A673 (cell line): ENCODE measurements at regions not wholly inside any gene's neighbourhood (a gene's known extent, or its start where the extent isn't known, plus 50 kb on each side); places are given as distances from the start of the nearest gene placed in this dataset.
"Not testable (repeated sequence)": the region's sequence is repeated elsewhere in the genome, so short reads cannot be mapped to it uniquely, and the experiment has no call there.

Experiments
- BruUV-seq: library from RNA; stranded (reverse); fragments of 400-500 nt; replicated peaks from 2 replicates; lab custom pipeline; 2021; lab: Mats Ljungman, UMichigan
- CTCF ChIA-PET: fragments of 300-600 bp; sonication (Branson Sonifier 250); formaldehyde crosslinking; loops from one replicate; lab custom pipeline; 2022; ENCODE audit warnings: antibody characterized with exemption; lab: Charles Lee
- POLR2A ChIA-PET: fragments of 300-600 bp; sonication (Branson Sonifier 250); formaldehyde crosslinking; loops from one replicate; lab custom pipeline; 2022; ENCODE audit warnings: antibody characterized with exemption; ENCODE audit not compliant: low non-redundant PET; lab: Charles Lee
- DNase-seq: peaks from one replicate; pipeline ENCODE4 v3.0.0-alpha.2; 2015; ENCODE audit warnings: low spot score
- H3K27ac ChIP-seq: fragments of 200-600 bp; sonication (generic); 2 replicates; pipeline ENCODE4 v1.5.1; 2016; ENCODE audit warnings: mixed run types, low read depth, mild to moderate bottlenecking, mixed read lengths, antibody characterized with exemption, low read length; ENCODE audit not compliant: poor library complexity, severe bottlenecking
- H3K27me3 ChIP-seq: fragments of 200-600 bp; sonication (generic); replicated peaks from 2 replicates; pipeline ENCODE4 v1.6.1; 2017; ENCODE audit warnings: mixed run types, low read depth, mild to moderate bottlenecking, mixed read lengths, antibody characterized with exemption, low read length; ENCODE audit not compliant: insufficient read depth, poor library complexity
- H3K36me3 ChIP-seq: fragments of 200-600 bp; sonication (generic); 2 replicates; pipeline ENCODE4 v1.6.1; 2016; ENCODE audit warnings: mixed run types, mild to moderate bottlenecking, mixed read lengths, antibody characterized with exemption, low read length; ENCODE audit not compliant: insufficient read depth, poor library complexity, severe bottlenecking
- H3K4me1 ChIP-seq: fragments of 200-600 bp; sonication (generic); 2 replicates; pipeline ENCODE4 v1.6.1; 2017; ENCODE audit warnings: mixed run types, mild to moderate bottlenecking, mixed read lengths, antibody characterized with exemption, low read length; ENCODE audit not compliant: insufficient read depth, poor library complexity, severe bottlenecking
- H3K4me3 ChIP-seq: fragments of 200-600 bp; sonication (generic); 2 replicates; pipeline ENCODE4 v1.5.1; 2016; ENCODE audit warnings: low read depth, mixed run types, mild to moderate bottlenecking, mixed read lengths, low read length; ENCODE audit not compliant: poor library complexity, severe bottlenecking
- H3K9me3 ChIP-seq: fragments of 200-600 bp; sonication (generic); 2 replicates; pipeline ENCODE4 v1.6.1; 2016; ENCODE audit warnings: mixed run types, low read depth, mild to moderate bottlenecking, mixed read lengths, antibody characterized with exemption, low read length; ENCODE audit not compliant: poor library complexity, severe bottlenecking
- EZH2 ChIP-seq: fragments of 200-600 bp; sonication (generic); IDR thresholded peaks from 2 replicates; pipeline ENCODE4 v1.6.1; 2017; ENCODE audit warnings: borderline replicate concordance, low read depth, mild to moderate bottlenecking, mixed read lengths, antibody characterized with exemption, low read length; ENCODE audit not compliant: poor library complexity, severe bottlenecking
- intact Hi-C: fragments of 100-400 bp; cut with micrococcal nuclease; formaldehyde crosslinking; loops from one replicate; pipeline ENCODE4 v1.10.0; 2022; ENCODE audit not compliant: unreplicated experiment
- TF ChIP-seq, protein P1 (sequence below): fragments of 300-800, 200-600 bp; sonication (generic); conservative IDR thresholded peaks from 2 replicates; pipeline ENCODE4 v1.5.1; 2017; ENCODE audit warnings: low read depth, mild to moderate bottlenecking, antibody characterized with exemption, low read length, moderate library complexity, mixed read lengths

DNA sequence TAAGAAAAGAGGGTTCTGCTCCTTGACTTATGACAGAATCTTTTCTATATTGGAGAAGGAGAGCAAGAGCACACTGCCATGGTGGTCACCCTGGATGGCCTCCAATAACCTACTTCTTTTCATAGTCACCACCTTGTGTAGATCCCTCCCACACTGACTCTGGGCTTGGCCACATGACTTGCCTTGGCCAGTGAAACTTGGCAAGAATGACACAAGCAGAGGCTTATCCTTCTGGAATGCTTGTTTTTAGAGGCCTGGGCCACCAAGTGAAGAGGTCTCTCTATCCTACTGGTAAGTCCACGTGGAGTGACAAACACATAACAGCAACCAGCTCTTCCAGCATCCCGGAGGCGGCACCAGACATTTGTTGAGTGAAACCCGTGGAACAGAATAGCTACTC, 349.4 kb upstream of the JARID2 start:
- ChIA-PET POLR2A (no interaction called here), CTCF (no interaction called here)
- Histone ChIP-seq H3K27ac (no peak overlapping the region), H3K4me1 (no peaks in the 10 kb centered on the region), H3K27me3 (no peaks in the 10 kb centered on the region), H3K36me3 (no peaks in the 10 kb centered on the region), H3K9me3 (no peaks in the 10 kb centered on the region), H3K4me3 (no peak overlapping the region)
- intact Hi-C loops, result no loop called here
- no TSS peak for BruUV-seq
- DNase-seq, result no peak
- no peak for TF ChIP-seq EZH2
- TF ChIP-seq, protein P1, sequence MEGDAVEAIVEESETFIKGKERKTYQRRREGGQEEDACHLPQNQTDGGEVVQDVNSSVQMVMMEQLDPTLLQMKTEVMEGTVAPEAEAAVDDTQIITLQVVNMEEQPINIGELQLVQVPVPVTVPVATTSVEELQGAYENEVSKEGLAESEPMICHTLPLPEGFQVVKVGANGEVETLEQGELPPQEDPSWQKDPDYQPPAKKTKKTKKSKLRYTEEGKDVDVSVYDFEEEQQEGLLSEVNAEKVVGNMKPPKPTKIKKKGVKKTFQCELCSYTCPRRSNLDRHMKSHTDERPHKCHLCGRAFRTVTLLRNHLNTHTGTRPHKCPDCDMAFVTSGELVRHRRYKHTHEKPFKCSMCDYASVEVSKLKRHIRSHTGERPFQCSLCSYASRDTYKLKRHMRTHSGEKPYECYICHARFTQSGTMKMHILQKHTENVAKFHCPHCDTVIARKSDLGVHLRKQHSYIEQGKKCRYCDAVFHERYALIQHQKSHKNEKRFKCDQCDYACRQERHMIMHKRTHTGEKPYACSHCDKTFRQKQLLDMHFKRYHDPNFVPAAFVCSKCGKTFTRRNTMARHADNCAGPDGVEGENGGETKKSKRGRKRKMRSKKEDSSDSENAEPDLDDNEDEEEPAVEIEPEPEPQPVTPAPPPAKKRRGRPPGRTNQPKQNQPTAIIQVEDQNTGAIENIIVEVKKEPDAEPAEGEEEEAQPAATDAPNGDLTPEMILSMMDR, result no peak

DNA sequence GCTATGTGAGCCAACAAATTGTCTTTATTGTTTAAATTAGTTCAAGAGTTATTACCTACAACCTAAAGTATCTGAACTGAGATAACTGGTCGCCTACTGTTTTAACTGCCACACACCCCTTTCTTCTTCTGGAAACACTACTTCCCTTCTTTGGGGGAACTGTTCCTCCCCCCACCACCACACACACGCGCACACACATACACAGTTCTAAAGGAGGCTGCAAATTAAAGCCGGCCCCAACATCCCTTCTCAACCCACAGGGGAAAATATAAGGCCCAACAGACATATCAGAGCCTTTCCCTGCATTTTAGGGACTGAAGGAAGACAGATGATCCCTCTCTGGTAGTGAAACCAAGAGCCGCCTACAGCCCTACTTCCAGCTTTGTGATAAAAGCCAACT, 348.0 kb upstream of the JARID2 start:
- no peak for DNase-seq

DNA sequence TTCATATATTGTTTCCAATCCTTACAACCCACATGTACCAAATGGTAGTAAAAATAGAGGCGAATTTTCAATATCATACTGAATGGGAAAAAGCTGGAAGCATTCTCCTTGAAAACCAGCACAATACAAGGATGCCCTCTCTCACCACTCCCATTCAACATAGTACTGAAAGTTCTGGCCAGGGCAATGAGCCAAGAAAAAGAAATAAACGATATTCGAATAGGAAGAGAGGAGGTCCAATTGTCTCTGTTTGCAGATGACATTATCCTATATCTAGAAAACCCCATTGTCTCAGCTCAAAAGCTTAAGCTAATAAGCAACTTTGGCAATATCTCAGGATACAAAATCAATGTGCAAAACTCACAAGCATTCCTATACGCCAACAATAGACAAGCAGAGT, 346.4 kb upstream of the JARID2 start:
- DNase-seq, H3K27ac ChIP-seq, H3K36me3 ChIP-seq, H3K4me3 ChIP-seq, BruUV-seq, CTCF ChIA-PET, H3K4me1 ChIP-seq, intact Hi-C loops, H3K9me3 ChIP-seq, H3K27me3 ChIP-seq, POLR2A ChIA-PET: not testable (repeated sequence)

More for the DNA sequence above, 348.0 kb upstream of the JARID2 start:
- TF ChIP-seq EZH2, result no peak
- TF ChIP-seq, protein P1, result no peak
- H3K27ac ChIP-seq, result no peak overlapping the region
- H3K36me3 ChIP-seq, result no peaks in the 10 kb centered on the region
- no peaks in the 10 kb centered on the region for H3K27me3 ChIP-seq
- H3K4me3 ChIP-seq, result no peak overlapping the region
- BruUV-seq, result no TSS peak
- ChIA-PET CTCF (no interaction called here), POLR2A (no interaction called here)
- no peaks in the 10 kb centered on the region for H3K9me3 ChIP-seq
- intact Hi-C loops, result no loop called here
- H3K4me1 ChIP-seq, result no peaks in the 10 kb centered on the region

DNA sequence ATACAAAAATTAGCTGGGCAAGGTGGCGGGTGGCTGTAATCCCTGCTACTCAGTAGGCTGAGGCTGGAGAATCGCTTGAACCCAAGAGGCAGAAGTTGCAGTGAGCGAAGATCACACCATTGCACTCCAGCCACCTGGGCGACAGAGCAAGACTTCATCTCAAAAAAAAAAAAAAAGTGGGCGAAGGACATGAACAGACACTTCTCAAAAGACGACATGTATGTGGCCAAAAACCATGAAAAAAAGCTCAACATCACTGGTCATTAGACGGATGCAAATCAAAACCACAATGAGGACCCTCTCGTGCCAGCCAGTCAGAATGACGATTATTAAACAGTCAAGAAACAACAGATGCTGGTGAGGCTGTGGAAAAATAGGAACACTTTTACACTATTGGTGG, 344.9 kb upstream of the JARID2 start:
- ChIA-PET POLR2A (no interaction called here), CTCF (no interaction called here)
- Histone ChIP-seq H3K9me3 (no peaks in the 10 kb centered on the region), H3K4me1 (no peaks in the 10 kb centered on the region), H3K4me3 (no peak overlapping the region), H3K36me3 (no peaks in the 10 kb centered on the region), H3K27ac (no peak overlapping the region), H3K27me3 (no peaks in the 10 kb centered on the region)
- intact Hi-C loops, result no loop called here
- TF ChIP-seq EZH2, result no peak
- TF ChIP-seq, protein P1, result no peak
- DNase-seq, result no peak
- no TSS peak for BruUV-seq
